A673 (cell line): ENCODE measurements at regions not wholly inside any gene's neighbourhood (a gene's known extent, or its start where the extent isn't known, plus 50 kb on each side); places are given as distances from the start of the nearest gene placed in this dataset.

Experiments used
- BruUV-seq: library from RNA; stranded (reverse); fragments of 400-500 nt; replicated peaks from 2 replicates; lab custom pipeline; 2021; lab: Mats Ljungman, UMichigan
- CTCF ChIA-PET: fragments of 300-600 bp; sonication (Branson Sonifier 250); formaldehyde crosslinking; loops from one replicate; lab custom pipeline; 2022; ENCODE audit warnings: antibody characterized with exemption; lab: Charles Lee
- POLR2A ChIA-PET: fragments of 300-600 bp; sonication (Branson Sonifier 250); formaldehyde crosslinking; loops from one replicate; lab custom pipeline; 2022; ENCODE audit warnings: antibody characterized with exemption; ENCODE audit not compliant: low non-redundant PET; lab: Charles Lee
- DNase-seq: peaks from one replicate; pipeline ENCODE4 v3.0.0-alpha.2; 2015; ENCODE audit warnings: low spot score
- H3K27ac ChIP-seq: fragments of 200-600 bp; sonication (generic); 2 replicates; pipeline ENCODE4 v1.5.1; 2016; ENCODE audit warnings: mixed run types, low read depth, mild to moderate bottlenecking, mixed read lengths, antibody characterized with exemption, low read length; ENCODE audit not compliant: poor library complexity, severe bottlenecking
- H3K27me3 ChIP-seq: fragments of 200-600 bp; sonication (generic); replicated peaks from 2 replicates; pipeline ENCODE4 v1.6.1; 2017; ENCODE audit warnings: mixed run types, low read depth, mild to moderate bottlenecking, mixed read lengths, antibody characterized with exemption, low read length; ENCODE audit not compliant: insufficient read depth, poor library complexity
- H3K36me3 ChIP-seq: fragments of 200-600 bp; sonication (generic); 2 replicates; pipeline ENCODE4 v1.6.1; 2016; ENCODE audit warnings: mixed run types, mild to moderate bottlenecking, mixed read lengths, antibody characterized with exemption, low read length; ENCODE audit not compliant: insufficient read depth, poor library complexity, severe bottlenecking
- H3K4me1 ChIP-seq: fragments of 200-600 bp; sonication (generic); 2 replicates; pipeline ENCODE4 v1.6.1; 2017; ENCODE audit warnings: mixed run types, mild to moderate bottlenecking, mixed read lengths, antibody characterized with exemption, low read length; ENCODE audit not compliant: insufficient read depth, poor library complexity, severe bottlenecking
- H3K4me3 ChIP-seq: fragments of 200-600 bp; sonication (generic); 2 replicates; pipeline ENCODE4 v1.5.1; 2016; ENCODE audit warnings: low read depth, mixed run types, mild to moderate bottlenecking, mixed read lengths, low read length; ENCODE audit not compliant: poor library complexity, severe bottlenecking
- H3K9me3 ChIP-seq: fragments of 200-600 bp; sonication (generic); 2 replicates; pipeline ENCODE4 v1.6.1; 2016; ENCODE audit warnings: mixed run types, low read depth, mild to moderate bottlenecking, mixed read lengths, antibody characterized with exemption, low read length; ENCODE audit not compliant: poor library complexity, severe bottlenecking
- CTCF ChIP-seq: fragments of 300-800, 200-600 bp; sonication (generic); conservative IDR thresholded peaks from 2 replicates; pipeline ENCODE4 v1.5.1; 2017; ENCODE audit warnings: low read depth, mild to moderate bottlenecking, antibody characterized with exemption, low read length, moderate library complexity, mixed read lengths
- EZH2 ChIP-seq: fragments of 200-600 bp; sonication (generic); IDR thresholded peaks from 2 replicates; pipeline ENCODE4 v1.6.1; 2017; ENCODE audit warnings: borderline replicate concordance, low read depth, mild to moderate bottlenecking, mixed read lengths, antibody characterized with exemption, low read length; ENCODE audit not compliant: poor library complexity, severe bottlenecking
- intact Hi-C: fragments of 100-400 bp; cut with micrococcal nuclease; formaldehyde crosslinking; loops from one replicate; pipeline ENCODE4 v1.10.0; 2022; ENCODE audit not compliant: unreplicated experiment

GRCh38 chr3:80234706-80235105 lies 466.9 kb upstream of the ROBO1 start:
- no peak for DNase-seq
- no TSS peak for BruUV-seq
- H3K4me3 ChIP-seq, result no peak overlapping the region
- ChIA-PET CTCF (no interaction called here), POLR2A (no interaction called here)
- H3K27ac ChIP-seq, result no peak overlapping the region
- no peaks in the 10 kb centered on the region for H3K4me1 ChIP-seq
- TF ChIP-seq EZH2 (no peak), CTCF (no peak)
- H3K27me3 ChIP-seq, result no peaks in the 10 kb centered on the region
- H3K36me3 ChIP-seq, result no peaks in the 10 kb centered on the region
- intact Hi-C loops, result no loop called here
- H3K9me3 ChIP-seq, result no peaks in the 10 kb centered on the region

- POLR2A ChIA-PET, result no interaction called here
Observed at GRCh38 chr3:80233576-80233975, 465.8 kb upstream of the ROBO1 start.

GRCh38 chr3:80232760-80233159 lies 465.0 kb upstream of the ROBO1 start:
- H3K4me3 ChIP-seq, result no peak overlapping the region
- BruUV-seq, result no TSS peak
- intact Hi-C loops, result no loop called here
- H3K27me3 ChIP-seq, result no peaks in the 10 kb centered on the region
- peak; percentile 3 for DNase-seq
- CTCF ChIA-PET, result no interaction called here
- no peak for TF ChIP-seq CTCF
- TF ChIP-seq EZH2, result no peak
- POLR2A ChIA-PET, result no interaction called here
- H3K4me1 ChIP-seq, result no peaks in the 10 kb centered on the region
- H3K9me3 ChIP-seq, result no peaks in the 10 kb centered on the region
- H3K36me3 ChIP-seq, result no peaks in the 10 kb centered on the region
- H3K27ac ChIP-seq, result no peak overlapping the region

More at GRCh38 chr3:80233576-80233975, 465.8 kb upstream of the ROBO1 start:
- H3K4me3 ChIP-seq, result no peak overlapping the region
- BruUV-seq, result no TSS peak
- H3K9me3 ChIP-seq, result no peaks in the 10 kb centered on the region
- no peaks in the 10 kb centered on the region for H3K27me3 ChIP-seq
- DNase-seq, result no peak
- H3K27ac ChIP-seq, result no peak overlapping the region
- no peak for TF ChIP-seq EZH2
- no peak for TF ChIP-seq CTCF
- intact Hi-C loops, result no loop called here
- H3K4me1 ChIP-seq, result no peaks in the 10 kb centered on the region
- H3K36me3 ChIP-seq, result no peaks in the 10 kb centered on the region
- CTCF ChIA-PET, result no interaction called here
